Activated CD4-positive, alpha-beta T cell treated with anti-CD3 and anti-CD28 coated beads for 24 hours (primary cell): ENCODE measurements at regions not wholly inside any gene's neighbourhood (a gene's known extent, or its start where the extent isn't known, plus 50 kb on each side); places are given as distances from the start of the nearest gene placed in this dataset.
"Not testable (repeated sequence)": the region's sequence is repeated elsewhere in the genome, so short reads cannot be mapped to it uniquely, and the experiment has no call there.

Experiments used
- DNase-seq, 2 donors: peaks; one replicate each; pipeline ENCODE4 v3.0.0-alpha.2; 2020; ENCODE audit warnings: low read depth in 2 of 2

DNA sequence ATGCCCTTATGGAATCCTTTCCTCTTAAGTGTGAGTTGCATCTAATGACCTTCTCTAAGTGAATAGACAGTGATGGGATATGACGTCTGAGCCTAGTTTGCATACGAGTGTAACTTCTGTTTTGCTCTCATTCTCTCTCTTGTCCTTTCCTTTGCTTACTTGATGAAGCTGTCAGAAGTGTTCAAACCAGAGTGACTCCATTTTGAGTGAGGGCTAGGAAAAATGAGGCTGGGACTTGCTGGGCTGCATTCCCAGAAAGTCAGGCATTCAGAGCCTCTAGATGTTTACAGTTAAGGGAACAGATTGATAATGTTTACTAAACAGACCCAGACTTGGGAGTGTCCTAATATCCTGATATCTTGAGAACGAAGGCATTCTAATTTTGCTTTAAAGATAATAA lies 311.2 kb upstream of the SOX4 start:
- not testable (repeated sequence) for DNase-seq

DNA sequence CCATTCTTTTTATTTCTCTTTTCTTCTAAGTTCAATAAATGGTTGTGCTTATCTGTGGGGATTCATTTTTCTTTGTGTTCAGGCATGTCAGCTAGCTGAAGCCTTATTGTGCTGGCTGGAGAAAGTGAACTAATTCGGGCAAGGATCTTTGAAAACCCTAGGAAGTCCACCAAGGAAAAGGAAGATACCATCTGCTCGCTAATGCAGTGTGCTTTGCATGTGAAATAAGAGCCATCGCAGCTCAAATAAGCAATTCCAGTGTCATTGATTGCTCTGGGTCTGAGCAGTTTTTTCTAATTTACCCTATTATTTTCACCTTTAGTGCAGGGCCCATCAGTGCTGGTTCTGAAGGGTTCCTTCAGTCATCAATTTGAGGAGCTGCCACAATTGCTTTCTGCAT lies 309.4 kb upstream of the SOX4 start:
- no peak for DNase-seq

DNA sequence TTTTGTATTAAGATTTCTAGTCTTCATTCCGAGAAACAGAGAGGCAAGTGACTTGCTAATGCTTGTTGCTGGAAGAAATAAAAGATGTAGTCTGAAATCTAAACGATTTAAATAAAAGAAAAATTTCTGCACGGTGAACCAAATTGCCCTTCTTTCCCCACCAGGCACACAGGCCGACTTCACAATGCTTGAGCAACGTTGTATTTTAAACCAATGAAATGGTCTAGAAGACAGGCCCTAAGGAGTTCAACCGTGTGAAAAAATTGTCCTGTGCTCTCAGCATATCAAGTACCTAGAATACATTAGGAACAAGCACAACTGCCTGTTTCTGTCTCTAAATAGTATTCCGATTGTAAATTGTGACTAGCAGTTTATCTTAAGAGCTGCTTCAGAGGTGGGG lies 308.8 kb upstream of the SOX4 start:
- DNase-seq: no peak

DNA sequence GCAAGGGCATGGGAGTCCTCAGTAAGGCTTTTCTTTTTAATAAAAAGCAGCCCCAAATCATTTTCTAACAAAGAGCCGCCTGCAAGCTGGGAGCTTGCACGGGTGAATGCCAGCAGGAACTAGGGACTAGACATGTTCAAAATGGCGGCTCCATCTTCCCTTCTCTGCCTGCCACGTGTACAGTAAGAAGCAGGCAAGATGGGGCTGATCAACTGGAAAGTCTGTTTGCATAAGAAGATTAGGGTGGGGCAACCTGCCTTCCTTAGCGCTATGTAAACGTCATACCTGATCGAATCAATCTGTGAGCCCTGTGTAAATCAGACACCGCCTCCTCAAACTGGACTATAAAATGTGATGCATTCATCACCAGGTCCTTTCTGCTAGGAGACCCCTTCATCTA lies 299.4 kb upstream of the SOX4 start:
- DNase-seq: no peak

DNA sequence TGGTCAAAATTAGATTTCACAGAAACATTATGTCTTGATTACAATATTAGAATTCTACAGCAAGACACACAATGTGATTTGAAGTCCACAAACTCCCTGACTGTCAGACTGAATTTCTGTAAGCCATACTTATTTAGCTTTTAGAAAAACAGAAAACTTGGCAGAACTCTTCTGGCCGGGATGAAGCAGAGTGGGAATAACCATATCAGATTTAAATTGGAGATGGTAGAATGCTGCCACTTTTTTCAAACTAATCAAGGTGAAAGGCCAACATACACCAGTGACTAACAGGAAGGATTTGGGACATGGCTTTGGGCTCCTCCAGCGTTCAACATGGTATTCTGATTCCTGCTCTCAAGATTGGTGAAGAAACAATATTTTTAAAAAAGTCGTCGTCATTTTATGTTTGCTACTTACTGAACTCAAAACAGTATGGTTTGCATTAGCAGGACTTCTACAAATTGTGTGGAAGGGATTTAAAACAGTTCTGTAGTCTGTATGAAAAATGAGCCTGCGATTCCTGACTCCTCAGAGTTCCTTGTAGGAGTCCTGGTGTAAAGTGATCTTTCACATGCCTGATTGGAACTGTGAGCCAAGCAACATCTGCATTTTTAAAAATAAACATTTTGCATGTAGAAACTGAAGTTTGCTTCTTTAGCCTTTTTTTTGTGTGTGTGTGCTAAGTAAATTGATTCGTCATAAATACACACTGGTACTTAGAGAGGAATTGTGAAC lies 297.9 kb upstream of the SOX4 start:
- no peak for DNase-seq

DNA sequence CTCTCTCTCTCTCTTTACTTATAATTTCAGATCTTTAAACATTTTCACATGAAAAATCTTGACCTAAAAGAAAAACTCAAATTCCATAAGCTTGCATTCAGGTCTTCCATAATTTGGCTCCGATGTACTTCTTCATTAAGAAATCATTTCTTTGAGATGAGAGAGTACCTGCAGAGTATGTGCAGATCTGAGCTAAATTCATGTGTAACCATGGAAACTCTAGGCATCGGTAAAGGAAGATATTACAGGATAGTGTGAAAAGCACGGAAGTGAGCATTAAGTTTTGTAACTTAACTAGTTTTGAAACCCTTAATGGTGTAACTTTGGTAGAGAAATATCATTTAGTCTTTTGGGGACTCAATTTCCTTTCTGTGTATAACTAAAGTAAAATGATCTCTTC lies 295.9 kb upstream of the SOX4 start:
- DNase-seq: no peak

DNA sequence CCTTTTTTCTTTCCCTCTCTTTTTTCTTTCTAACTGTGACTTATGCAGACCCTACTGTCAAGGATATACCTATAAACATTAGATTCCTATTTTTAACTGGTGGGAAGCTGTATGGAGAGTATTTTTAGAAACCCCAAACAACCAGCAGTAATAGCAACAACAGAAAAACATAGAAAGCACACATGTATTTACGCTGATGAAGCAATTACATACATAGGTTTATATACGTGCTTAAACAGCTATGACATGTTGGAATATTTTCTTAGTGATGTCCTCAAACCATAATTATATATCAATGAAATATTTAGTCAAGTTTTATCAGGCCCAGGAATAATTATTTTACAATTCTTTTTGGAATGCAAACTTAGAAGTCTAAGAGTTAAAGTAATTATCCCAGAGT lies 294.3 kb upstream of the SOX4 start:
- no peak for DNase-seq

DNA sequence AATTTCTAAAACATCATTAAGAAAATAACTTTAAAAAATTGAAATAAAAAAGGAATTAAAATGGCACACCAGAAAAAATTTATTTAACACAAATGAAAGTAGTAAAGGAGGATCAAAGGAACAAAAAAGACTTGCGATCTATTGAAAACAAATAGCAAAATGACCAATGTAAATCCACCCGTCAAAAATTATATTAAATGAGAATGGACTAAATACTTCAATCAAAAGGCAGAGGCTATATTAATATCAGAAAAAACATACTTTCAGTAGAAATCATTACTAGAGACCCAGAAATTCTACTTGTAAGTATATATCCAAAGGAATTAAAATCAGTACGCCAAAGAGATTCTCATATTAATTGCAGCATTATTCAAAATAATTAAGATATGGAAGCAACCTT lies 293.1 kb upstream of the SOX4 start:
- DNase-seq: no peak

DNA sequence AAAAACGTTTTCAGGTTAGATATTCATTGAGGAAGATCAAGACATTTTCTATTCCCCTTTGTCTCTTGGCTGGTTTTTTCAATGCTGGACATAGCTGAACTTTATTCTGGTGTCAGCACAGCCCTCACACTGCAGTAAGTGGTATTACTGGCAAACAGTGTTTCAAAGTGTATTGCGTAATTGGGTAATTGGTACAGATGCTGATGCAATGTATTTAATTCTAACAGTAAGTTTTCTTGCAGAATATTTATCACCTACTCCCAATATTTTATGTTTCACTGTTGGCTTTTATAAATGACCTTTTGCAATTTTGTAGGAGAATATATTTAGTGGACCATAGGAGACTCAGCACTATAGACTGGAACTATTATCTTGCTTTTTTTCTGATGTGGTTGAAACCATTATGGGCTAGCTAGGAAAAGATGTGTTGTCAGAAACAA lies 287.6 kb upstream of the SOX4 start:
- no peak for DNase-seq

DNA sequence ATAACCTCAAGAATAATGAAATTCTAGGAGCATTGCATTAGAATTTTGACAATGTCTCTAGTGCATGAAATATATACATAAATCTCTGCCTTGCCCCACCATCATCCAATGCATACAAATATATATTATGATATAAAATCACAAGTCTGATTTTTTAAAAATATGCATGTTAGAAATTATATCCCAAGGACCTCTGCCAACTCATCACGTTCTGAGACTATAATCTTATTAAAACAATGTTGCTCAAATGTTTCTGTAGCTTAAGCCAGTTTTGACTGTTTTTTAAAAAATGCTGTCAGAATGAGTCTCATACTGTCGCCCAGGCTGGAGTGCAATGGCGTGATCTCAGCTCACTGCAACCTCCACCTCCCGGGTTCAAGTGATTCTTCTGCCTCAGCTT lies 287.0 kb upstream of the SOX4 start:
- no peak for DNase-seq

DNA sequence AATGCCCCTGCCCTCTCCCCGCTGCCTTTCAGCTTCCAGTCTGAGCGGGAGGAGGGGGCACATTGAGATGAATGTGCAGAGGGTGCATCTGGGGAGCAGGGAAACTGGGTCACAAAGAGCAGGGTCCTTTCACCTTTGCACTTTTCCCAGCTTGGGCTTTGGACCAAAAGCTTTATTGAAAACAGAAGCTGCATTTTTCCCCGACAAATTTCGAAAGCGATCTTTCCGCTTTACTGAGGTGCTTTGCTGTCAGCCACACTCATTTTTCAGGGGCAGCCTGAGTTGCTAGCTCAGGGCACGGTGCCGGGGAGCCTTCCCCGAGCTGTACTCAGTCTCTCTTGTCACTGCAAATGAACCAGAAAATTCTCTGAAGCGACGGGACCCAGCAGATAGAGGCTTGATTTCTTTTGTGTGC lies 283.7 kb upstream of the SOX4 start:
- no peak for DNase-seq

DNA sequence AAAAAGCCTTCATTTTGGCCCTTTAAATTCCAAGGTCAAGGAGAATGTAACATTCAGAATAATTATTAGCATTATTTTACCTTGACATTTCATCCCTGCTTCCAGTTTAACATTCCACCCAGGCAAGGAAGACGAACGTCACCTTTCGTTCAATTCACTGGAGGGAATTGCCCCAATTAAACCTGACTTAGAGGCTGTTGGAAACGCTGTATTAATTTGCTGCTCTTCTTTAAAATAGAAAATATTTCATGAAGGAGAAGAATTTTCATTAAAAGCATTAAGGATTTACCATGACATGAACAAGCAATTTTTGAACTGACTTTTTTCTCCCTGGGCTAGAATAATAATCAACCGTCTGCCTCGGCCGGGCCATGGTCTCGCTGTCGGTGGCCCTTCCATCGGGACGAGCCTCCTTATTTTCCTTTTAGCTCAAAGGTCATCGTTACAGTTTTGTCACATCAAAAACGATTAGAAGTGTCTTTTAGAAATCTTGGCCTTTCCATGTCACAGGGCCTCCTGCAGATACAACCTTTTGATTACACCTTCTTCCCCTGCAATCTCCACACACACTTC lies 282.9 kb upstream of the SOX4 start:
- DNase-seq: no peak

DNA sequence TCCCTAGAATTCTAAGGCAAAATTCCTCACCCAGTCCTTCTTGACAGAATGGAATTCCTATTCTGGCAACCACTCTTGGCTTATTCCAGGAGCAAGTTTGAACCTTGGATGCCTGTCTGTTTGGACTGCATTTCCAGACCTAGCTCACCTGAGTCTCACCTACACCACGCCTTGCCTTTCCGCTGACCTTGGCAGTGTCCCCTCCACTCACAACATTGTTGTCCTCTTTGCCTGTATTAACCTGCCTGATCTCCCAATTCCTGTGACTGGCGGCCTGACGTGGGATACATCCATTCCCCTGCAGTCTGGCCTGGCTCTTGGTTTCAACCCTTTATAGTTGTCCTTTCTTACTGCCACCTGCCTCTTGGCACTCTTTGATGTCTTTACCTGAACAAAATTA lies 281.4 kb upstream of the SOX4 start:
- no peak for DNase-seq

DNA sequence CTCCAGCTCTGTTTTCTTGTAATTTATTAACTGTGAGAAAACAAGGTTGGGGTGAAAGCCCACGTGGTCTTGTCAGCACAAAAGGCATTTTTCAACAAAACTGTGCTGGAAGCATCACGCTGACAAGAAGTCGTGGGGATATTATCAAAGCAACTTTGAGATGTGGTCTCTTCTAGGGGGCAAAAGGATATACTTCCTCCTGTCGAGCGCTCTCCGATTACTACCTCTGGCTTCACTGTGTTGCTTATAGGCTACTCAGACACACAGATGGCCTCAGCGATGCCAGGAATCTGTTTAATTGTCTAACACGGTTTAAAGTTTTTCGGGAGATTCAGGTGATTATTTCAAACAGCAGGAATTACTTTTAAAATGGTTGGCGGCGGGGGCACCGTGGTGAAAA lies 275.9 kb upstream of the SOX4 start:
- DNase-seq: no peak

DNA sequence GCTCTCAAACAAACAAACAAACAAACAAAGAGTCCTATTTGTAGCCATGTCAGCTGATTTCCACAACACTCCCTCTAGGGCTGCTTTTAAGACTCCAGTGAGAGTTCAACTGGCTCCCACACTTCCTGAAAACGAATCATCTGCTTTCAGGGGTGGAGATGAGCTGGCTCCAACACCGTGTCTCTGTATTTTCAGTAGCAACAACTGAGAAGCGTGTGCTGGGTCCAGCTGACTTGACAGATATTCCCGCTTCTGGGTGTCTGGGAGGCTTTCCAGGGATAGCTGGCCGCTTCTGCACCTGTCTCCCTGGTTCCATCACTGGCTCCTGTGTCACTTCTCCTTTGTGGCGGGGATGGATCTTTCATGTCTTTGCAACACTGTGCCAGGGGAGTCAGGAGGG lies 272.5 kb upstream of the SOX4 start:
- no peak for DNase-seq

DNA sequence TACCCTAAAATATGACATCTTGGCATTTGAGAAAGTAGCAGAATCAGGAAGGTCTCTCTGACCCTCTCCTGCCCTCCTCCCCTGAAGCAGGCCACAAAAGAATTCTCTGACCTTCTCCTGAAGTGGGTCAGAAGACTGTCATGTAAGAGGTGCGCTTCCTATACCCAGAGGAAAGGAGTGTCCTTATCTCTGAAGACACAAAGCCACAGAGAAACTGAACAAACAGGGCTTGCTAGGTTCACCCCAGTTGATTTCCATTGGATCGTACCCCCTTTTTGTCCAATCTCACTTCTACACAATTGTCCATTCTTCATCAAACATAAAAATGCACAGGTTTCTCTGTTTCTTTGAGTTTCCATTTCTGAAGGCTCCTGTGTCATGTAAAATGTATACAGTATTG lies 272.0 kb upstream of the SOX4 start:
- DNase-seq: no peak

DNA sequence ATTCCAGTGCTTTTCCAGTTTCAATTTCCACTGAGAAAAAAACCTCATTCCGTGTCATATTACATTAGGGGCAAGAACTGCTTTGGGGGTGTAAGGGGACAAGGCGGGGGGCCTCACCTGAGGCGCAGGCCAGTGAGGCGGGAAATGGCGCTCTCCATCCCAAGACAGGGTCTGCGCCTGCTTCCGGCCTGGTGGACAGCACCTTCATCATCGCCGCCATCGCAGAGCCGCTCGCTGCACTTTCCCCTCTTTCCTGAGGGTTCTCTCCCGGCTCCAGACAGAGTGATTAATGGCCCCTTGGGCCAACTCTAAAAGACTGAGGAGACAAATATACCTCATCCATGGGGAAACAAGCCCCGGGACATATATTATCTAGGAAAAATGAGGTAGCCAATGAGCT lies 270.0 kb upstream of the SOX4 start:
- no peak for DNase-seq

DNA sequence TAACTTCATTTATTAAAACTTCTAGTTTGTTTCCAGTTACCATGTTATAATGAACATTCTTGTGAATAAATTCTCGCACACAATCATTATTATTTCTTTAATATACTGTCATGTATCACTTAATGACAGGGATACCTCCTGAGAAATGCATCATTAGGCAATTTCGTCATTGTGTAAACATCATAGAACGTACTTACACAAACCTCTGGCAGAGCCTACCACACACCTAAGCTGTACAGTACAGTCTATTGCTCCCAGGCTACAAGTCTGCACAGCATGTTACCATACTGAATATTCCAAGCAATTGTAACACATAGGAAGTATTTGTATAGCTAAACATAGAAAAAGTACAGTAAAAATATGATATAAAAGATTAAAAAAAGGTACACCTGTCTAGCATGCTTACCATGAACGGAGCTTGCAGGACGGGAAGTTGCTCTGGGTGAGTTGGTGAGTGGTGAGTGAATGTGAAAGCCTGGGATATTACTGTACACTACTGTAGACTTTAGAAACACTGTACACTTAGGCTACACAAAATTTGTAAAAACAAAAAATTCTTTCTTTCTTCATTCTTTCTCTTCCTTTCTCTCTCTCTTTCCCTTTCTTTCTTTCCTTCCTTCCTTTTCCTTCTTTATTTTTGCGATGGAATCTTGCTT lies 268.2 kb upstream of the SOX4 start:
- DNase-seq: no peak

DNA sequence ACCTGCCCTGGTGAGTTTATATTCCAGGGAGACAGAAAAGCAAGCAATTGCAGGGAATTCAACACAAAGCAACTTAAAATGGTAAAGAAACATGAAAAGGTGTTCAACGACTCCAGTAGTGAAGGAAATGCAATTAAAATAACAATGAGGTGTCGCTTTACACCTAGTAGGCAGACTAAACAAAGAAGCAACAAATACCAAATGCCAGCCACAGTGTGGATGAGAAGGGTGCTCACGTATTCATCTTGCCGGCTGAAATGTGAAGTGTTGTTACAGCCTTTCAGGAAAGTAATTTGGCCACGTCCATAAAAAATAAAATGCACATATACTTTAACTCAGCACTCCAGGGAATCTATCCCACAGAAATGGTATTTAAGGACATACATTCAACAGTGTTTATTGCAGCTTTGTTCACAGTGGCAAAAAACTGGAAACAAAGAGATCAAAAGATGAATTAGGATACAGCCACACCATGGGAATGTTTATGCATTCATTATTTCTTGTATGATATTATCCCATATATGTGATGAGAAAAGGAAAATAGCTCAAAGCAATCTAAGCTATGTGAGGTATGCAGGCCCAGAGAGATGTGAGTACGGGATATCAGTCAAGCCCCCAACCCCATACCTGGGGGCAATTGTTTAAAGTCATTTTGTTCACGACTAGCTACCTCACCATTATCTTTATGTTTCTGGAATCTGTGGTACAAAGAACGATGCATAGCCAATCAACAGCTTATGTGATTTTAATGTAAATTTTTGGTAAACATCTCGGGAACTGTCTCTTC lies 266.0 kb upstream of the SOX4 start:
- no peak for DNase-seq

DNA sequence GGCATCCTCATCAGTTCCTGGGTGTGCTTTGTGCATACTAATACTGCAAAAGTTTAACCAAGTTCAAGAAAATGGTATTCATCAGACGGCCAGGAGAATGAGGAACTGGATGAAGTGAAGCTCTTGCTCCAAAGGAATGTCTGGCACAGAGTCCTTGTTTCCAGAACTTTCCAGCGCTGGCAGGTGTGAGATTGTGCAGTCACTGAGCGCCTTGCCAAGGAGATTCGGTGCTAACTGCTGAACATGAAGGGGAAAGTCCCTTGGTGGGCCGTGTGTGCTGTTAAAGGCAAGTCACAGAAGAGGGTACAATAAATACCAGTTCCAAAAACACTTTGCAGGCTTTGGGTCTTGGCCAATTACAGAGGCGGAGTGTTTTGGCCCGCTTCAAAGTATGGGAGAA lies 262.3 kb upstream of the SOX4 start:
- no peak for DNase-seq

DNA sequence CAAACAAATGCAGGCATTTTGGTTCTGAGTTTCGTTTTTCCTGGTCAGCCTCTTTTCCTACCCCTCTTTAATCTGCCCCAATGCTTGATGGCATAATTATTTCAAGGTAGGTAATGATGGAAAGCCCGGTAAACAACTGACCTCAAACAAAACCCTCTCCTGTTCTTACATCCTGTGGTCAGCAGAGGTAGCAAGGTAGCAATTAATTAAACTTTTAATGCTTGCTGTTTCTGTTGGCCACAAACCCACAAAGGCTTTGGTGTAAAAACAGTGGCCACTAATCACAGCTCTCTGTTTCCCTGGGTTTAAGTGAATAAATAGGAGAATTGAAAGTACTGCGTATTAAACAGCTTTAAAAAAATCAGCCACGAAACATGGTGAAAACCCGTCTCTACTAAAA lies 261.5 kb upstream of the SOX4 start:
- no peak for DNase-seq

DNA sequence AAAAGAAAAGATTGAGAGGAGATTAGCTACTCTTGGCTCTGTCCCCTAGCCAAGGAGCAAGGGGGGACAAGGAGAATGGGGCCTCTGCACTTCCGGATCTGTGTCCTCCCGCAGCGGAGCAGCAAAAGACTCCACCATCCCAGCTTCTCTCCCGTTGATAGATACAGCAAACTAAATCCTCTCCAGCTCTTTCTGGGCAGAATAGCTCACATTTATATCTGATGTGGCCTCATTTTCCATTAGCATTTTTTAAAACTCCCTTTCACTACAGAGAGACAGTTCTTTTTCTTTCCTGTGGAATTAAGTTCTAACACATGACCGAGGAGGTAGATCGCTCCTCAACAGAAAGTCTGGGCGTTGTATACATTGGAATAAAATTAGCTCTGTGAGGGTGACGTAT lies 260.9 kb upstream of the SOX4 start:
- no peak for DNase-seq

DNA sequence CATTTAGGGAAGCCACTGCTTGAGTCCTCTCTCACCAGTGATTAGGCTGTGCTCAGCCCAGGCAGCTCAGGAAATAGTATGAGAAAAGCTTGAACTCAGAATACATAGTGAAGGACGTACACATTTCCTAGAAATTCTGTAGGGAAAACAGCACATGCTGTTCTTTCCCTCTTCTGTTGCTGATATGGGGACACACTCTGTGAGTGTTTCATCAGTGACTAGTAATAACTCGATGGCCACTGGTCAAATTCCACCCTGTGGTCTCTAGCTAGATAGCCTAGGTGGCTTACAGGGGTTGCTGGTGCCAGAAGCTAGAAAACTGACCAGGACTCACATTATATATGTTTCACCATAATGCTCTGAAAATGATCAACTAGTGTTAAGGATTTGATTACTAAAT lies 259.8 kb upstream of the SOX4 start:
- DNase-seq: no peak
